Skeletal muscle satellite cell (primary cell): ENCODE measurements at regions not wholly inside any gene's neighbourhood (a gene's known extent, or its start where the extent isn't known, plus 50 kb on each side); places are given as distances from the start of the nearest gene placed in this dataset.
"Not testable (repeated sequence)": the region's sequence is repeated elsewhere in the genome, so short reads cannot be mapped to it uniquely, and the experiment has no call there.

Experiments used
- H3K27me3 ChIP-seq: 2 replicates; pipeline ENCODE4 v1.7.0; 2013; ENCODE audit warnings: low read length; ENCODE audit not compliant: control insufficient read depth, insufficient read depth
- H3K36me3 ChIP-seq: 2 replicates; pipeline ENCODE4 v1.7.0; 2013; ENCODE audit warnings: mild to moderate bottlenecking, control low read depth, low read length; ENCODE audit not compliant: insufficient read depth
- H3K4me1 ChIP-seq: 2 replicates; pipeline ENCODE4 v1.7.0; 2013; ENCODE audit warnings: low read length; ENCODE audit not compliant: control insufficient read depth, insufficient read depth
- H3K4me2 ChIP-seq: 2 replicates; pipeline ENCODE4 v1.7.0; 2013; ENCODE audit warnings: mild to moderate bottlenecking, low read length
- H3K4me3 ChIP-seq: 2 replicates; pipeline ENCODE4 v1.7.0; 2013; ENCODE audit warnings: low read length
- H3K9ac ChIP-seq: 2 replicates; pipeline ENCODE4 v1.7.0; 2013; ENCODE audit warnings: mild to moderate bottlenecking, low read depth, low read length, moderate library complexity
- H3K9me3 ChIP-seq: replicated peaks from 2 replicates; pipeline ENCODE4 v1.7.0; 2013; ENCODE audit warnings: mild to moderate bottlenecking, control low read depth, low read length

DNA sequence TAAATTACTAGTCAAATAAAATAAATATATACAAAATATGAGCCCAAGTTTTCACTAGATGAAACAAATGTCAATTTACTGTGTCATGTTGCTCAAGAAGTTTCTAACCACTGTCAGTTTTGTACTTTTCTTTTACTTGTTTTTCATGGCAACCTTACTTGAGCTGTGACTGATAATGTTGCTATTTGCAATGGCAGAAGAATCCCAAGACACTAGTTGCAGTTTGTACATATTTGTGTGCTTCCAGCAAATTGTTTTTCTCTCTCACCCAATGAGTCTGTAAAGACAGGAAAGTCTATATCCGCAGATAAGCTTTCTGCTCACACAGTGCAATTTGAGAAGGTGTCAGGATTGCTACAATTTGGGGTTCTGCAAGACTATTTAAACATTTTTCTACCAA is 338.6 kb upstream of the PCSK5 start:
- no peaks in the 10 kb centered on the region for H3K27me3 ChIP-seq
- H3K4me1 ChIP-seq = no peaks in the 10 kb centered on the region
- H3K9me3 ChIP-seq = no peaks in the 10 kb centered on the region
- no peak overlapping the region for H3K4me2 ChIP-seq
- no peaks in the 10 kb centered on the region for H3K36me3 ChIP-seq
- no peak overlapping the region for H3K9ac ChIP-seq
- no peak overlapping the region for H3K4me3 ChIP-seq

DNA sequence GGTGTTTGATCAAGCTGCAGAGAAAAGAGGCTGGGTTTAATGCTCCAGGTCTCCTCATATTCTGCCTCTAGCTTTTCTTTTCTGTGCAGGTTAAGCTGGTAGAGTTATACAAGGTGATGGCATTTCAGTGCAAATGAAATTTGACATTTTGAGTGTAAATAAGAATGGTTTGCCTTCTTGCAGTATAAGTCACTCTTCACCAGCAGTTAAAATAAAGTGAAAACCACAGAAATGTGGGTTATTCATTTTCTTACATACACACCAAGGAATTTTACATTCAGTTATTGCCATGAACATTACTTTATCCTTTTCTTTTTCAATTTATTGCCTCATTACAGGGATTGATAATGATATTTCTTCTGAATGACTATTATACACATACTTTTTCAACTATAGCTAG is 337.5 kb upstream of the PCSK5 start:
- H3K4me1 ChIP-seq = no peaks in the 10 kb centered on the region
- no peak overlapping the region for H3K9ac ChIP-seq
- no peaks in the 10 kb centered on the region for H3K27me3 ChIP-seq
- no peak overlapping the region for H3K4me2 ChIP-seq
- H3K9me3 ChIP-seq = no peaks in the 10 kb centered on the region
- H3K36me3 ChIP-seq = no peaks in the 10 kb centered on the region
- H3K4me3 ChIP-seq = no peak overlapping the region

DNA sequence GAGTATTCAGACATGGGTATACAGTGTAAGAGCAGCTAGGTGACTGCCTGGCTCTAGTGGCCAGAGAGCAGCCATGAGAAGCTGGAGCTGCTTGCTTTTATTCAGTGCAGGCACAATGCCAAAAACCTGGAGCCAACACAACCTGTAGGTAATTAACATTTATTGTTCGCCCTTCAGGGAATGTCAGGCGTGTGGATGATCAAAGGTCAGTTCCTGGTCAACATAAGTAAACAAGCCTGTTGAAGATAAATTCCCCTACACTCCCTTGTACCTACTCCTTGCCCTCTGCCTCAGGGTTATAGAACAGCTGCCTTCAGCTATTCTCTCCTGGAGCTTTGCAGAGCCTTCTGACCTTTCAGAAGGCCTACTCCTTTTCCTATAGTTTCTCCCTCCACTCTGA is 323.7 kb upstream of the PCSK5 start:
- not testable (repeated sequence) for H3K4me3 ChIP-seq, H3K27me3 ChIP-seq, H3K9me3 ChIP-seq, H3K4me2 ChIP-seq, H3K4me1 ChIP-seq, H3K9ac ChIP-seq, H3K36me3 ChIP-seq

DNA sequence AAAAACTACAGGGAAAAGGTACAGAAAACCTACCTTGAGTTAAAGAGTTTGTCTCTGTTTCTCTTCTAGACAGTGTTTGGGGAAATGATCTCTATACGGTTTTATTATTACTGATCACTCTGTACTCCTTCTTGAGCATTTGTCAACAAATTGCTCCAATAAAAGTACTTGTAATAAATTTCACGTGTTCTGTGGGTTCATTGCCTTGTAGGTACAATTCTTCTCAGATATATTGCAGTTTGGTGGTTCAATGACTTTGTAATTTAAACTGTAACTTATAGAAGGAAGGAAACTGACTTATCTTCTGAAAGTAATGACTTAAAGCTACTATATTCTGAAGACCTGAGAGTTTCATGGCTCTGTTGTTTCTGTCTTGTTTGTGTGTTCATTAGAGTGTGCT is 319.9 kb upstream of the PCSK5 start:
- Histone ChIP-seq H3K9ac (no peak overlapping the region), H3K4me2 (no peak overlapping the region), H3K9me3 (no peaks in the 10 kb centered on the region), H3K4me3 (no peak overlapping the region), H3K27me3 (no peaks in the 10 kb centered on the region), H3K4me1 (no peaks in the 10 kb centered on the region), H3K36me3 (no peaks in the 10 kb centered on the region)

DNA sequence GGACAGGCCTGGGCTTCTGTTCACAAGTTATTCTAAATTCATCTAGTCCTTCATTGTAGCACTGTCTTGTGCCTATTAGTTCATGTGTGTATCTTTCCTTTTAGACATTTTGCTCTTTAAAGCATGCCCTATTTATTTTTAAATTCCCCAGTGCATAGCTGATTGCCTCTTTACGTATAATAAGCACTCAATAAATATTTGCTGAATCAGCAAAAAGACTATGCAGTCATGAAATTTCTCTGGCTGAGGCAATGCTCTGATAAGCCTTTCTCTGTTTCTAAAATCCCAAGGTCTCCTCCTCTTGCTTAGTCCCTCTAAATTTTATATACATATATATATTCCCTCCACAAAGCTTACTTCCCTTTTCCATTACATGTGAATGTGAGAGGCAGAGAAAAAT is 315.9 kb upstream of the PCSK5 start:
- H3K27me3 ChIP-seq = no peaks in the 10 kb centered on the region
- no peak overlapping the region for H3K9ac ChIP-seq
- H3K36me3 ChIP-seq = no peaks in the 10 kb centered on the region
- no peaks in the 10 kb centered on the region for H3K4me1 ChIP-seq
- no peak overlapping the region for H3K4me2 ChIP-seq
- no peaks in the 10 kb centered on the region for H3K9me3 ChIP-seq
- no peak overlapping the region for H3K4me3 ChIP-seq

DNA sequence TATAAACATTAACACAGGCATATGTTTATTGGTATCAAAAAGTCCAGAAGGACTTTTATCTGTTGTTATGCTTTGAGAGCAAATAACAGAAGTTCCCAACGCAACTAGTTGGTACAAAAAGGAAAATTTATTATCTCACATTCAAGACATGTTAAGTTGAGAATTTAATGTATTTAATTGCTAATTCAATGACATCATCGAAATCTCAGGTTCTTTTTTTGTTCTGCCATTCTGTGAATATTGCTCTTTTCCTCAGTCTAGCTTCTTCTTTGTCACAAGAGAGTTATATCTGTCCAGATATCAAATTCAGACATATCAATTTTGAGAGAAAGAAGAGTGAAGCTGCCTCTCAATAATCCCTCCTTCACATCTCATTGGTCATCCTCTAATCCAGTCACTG is 307.6 kb upstream of the PCSK5 start:
- no peak overlapping the region for H3K9ac ChIP-seq
- no peak overlapping the region for H3K4me3 ChIP-seq
- no peaks in the 10 kb centered on the region for H3K9me3 ChIP-seq
- H3K4me2 ChIP-seq = no peak overlapping the region
- H3K36me3 ChIP-seq = no peaks in the 10 kb centered on the region
- H3K27me3 ChIP-seq = no peaks in the 10 kb centered on the region
- H3K4me1 ChIP-seq = no peaks in the 10 kb centered on the region

DNA sequence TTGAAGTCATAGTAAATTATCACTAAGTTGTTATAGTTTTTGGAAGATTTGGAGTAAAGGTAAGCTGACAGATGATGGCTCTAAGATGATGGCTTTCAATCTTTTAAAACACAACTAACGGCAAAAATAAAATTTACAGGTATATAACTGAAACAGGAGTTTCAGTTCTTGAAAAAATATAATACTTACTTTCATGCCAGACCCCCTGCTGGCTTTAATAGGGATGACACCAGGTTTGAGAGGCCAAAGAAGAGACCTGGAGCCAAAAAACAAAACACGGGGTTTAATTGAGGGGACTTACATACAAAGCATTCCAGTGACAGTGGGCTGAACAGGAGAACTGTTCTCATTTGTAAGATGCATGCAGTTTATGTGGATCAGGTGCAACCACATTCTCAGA is 301.7 kb upstream of the PCSK5 start:
- no peak overlapping the region for H3K9ac ChIP-seq
- no peaks in the 10 kb centered on the region for H3K27me3 ChIP-seq
- no peaks in the 10 kb centered on the region for H3K4me1 ChIP-seq
- H3K36me3 ChIP-seq = no peaks in the 10 kb centered on the region
- no peak overlapping the region for H3K4me3 ChIP-seq
- H3K9me3 ChIP-seq = no peaks in the 10 kb centered on the region
- H3K4me2 ChIP-seq = no peak overlapping the region

DNA sequence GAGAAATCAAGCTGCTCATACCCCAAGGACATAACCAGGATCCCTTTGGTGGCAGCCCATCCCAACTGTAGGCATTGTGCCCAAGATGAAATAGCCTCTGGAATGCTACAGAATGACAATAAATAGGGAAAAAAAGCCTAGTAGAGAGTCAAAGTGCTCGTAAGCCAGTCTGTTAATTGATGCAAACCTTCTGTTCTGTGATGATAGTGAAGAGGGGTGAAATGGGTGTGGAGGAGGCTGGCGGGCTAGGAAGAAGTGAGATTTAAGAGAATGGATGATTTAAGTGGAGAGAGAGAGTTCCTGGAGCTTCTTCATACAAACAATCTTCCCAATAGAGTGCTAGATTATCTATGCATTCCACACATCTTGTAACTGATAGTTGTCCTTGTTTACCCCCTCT is 301.0 kb upstream of the PCSK5 start:
- H3K4me1 ChIP-seq = no peaks in the 10 kb centered on the region
- H3K9me3 ChIP-seq = no peaks in the 10 kb centered on the region
- no peaks in the 10 kb centered on the region for H3K36me3 ChIP-seq
- no peak overlapping the region for H3K4me2 ChIP-seq
- no peak overlapping the region for H3K4me3 ChIP-seq
- H3K9ac ChIP-seq = no peak overlapping the region
- H3K27me3 ChIP-seq = no peaks in the 10 kb centered on the region

DNA sequence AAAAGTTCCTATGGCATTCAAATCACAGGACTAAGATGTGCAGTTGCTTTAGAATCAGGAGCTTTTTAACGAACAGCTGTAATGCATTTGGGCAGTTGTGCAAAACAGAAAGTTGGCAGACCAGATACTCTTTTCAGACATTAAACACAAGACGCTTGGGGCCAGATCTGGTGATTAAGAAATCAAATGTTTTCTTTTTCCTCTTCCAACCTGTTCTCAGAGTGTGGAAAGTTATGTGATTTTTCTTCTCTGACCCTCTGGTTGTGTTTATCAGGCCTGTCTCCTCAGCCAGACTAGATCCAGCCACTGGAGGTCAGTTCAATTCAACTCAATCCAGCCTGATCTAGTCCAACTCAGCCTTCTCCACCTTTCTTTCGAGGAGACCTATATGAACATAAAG is 298.5 kb upstream of the PCSK5 start:
- no peaks in the 10 kb centered on the region for H3K9me3 ChIP-seq

DNA sequence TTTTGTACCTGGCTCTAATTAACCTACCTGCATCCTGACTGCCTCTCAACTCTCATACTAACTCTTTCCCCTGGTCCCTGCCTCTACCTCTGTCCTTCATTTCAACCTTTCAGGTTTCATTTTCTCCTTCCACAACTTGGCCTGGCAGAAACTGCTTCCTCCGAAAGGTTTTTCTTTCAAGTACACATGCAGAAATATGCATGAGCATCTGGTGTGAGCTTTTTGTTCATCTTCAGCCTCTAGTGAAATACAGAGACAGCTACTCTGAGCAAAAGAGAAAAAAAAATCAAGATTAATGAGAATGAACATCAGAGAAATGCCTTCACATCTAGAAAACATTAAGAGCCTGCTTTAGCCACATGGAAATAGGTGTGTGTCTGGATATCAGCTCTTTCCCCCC is 297.9 kb upstream of the PCSK5 start:
- Histone ChIP-seq H3K27me3 (no peaks in the 10 kb centered on the region), H3K36me3 (no peaks in the 10 kb centered on the region), H3K9ac (no peak overlapping the region), H3K4me1 (no peaks in the 10 kb centered on the region), H3K4me3 (no peak overlapping the region), H3K9me3 (no peaks in the 10 kb centered on the region), H3K4me2 (no peak overlapping the region)

More for the DNA sequence above, 298.5 kb upstream of the PCSK5 start:
- no peak overlapping the region for H3K9ac ChIP-seq
- H3K36me3 ChIP-seq = no peaks in the 10 kb centered on the region
- no peak overlapping the region for H3K4me3 ChIP-seq
- H3K4me2 ChIP-seq = no peak overlapping the region
- H3K27me3 ChIP-seq = no peaks in the 10 kb centered on the region
- H3K4me1 ChIP-seq = no peaks in the 10 kb centered on the region

DNA sequence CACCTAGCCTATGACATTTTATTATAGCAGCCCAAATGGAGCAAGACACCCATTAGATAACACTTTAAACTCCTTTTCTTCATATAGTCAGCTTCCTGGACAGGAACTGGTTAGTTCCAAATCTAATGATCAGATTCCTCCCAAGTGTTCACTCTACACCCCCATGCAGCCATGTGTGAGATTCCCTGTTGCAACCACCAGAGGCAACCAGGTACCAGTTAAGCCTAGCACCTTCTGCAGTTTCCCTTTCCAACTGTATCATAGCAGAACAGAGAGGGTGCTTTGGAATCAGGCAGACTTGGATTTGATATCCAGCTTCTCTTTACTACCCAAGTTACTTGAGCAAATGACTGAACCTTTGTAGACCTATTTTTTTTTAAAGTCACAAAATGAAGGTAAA is 296.6 kb upstream of the PCSK5 start:
- H3K9me3 ChIP-seq = no peaks in the 10 kb centered on the region
- no peaks in the 10 kb centered on the region for H3K4me1 ChIP-seq
- H3K4me2 ChIP-seq = no peak overlapping the region
- H3K36me3 ChIP-seq = no peaks in the 10 kb centered on the region
- no peak overlapping the region for H3K9ac ChIP-seq
- no peak overlapping the region for H3K4me3 ChIP-seq
- no peaks in the 10 kb centered on the region for H3K27me3 ChIP-seq

DNA sequence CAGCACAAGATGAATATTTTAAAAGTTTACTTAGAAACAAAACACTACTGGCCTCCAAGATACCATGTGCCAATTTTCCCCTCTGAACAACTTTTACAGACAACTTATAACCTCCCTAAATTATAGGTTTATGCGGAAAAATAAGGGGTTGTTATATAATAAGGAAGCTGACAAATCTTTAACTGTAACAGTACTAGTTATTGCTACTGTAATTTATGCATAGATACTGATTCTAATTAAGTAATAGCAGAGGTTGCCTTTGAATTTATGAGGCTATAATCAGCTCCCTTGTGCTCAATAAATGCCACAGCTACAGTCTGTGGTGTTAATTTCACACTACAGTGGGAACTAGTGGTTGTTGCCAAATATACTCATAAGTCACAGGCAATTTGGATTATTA is 291.3 kb upstream of the PCSK5 start:
- Histone ChIP-seq H3K4me2 (no peak overlapping the region), H3K4me3 (no peak overlapping the region), H3K36me3 (no peaks in the 10 kb centered on the region), H3K4me1 (no peaks in the 10 kb centered on the region), H3K9ac (no peak overlapping the region), H3K9me3 (no peaks in the 10 kb centered on the region), H3K27me3 (peaks cover 3% of the 10 kb centered on the region)

DNA sequence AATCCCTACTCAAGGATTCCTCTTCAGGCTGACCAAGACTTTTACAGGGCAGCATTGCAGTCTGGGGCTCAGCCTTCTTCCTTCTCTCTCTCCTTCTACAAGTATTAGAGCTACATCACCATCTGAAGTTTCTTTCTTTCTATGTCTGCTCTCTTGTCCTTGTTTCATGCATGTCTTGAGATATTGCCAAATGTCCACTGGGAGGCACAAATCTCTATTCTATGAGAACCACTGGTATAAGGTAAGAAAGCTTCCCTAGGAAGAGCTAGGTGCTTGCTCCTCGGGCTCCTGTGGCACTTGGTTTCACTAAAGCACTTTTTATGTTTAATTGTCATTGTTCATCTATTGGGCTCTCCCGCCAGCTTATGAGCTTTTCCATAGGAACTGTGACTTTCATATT is 289.2 kb upstream of the PCSK5 start:
- Histone ChIP-seq H3K4me2 (no peak overlapping the region), H3K9ac (no peak overlapping the region), H3K4me3 (no peak overlapping the region), H3K4me1 (no peaks in the 10 kb centered on the region), H3K36me3 (no peaks in the 10 kb centered on the region), H3K27me3 (peaks cover 3% of the 10 kb centered on the region), H3K9me3 (no peaks in the 10 kb centered on the region)
